ENCODE measurements at regions not wholly inside any gene's neighbourhood (a gene's known extent, or its start where the extent isn't known, plus 50 kb on each side); places are given as distances from the start of the nearest gene placed in this dataset.

DNA sequence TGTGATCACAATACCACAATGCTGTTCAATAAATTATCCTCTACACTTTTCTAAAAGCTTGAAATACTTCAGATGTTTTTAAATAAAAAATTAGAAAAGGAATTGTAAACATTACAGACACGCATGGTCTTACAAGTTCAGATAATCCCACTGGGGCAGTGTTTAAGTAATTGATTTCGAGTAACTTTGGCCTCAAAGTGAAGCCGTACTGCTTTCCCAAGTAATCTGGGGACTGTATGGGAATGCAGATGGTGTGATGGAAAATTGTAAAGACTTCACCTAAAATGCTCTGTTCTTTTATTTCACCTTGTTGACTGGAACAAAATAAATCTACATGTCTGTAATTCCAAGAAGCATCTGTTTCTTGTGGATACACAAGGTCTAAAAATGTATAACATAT is 401.7 kb upstream of the LYPLAL1 start:
- H3F3A ChIP-seq (ENCODE audit: insufficient read depth) = no peaks in the 10 kb centered on the region
- H3K36me3 ChIP-seq (ENCODE audit: low read length) = no peaks in the 10 kb centered on the region
- TF ChIP-seq EZH2phosphoT487 (conservative IDR thresholded peaks at IDR 0.05; ENCODE audit: low read length) = no peak
- TF ChIP-seq, protein P1, sequence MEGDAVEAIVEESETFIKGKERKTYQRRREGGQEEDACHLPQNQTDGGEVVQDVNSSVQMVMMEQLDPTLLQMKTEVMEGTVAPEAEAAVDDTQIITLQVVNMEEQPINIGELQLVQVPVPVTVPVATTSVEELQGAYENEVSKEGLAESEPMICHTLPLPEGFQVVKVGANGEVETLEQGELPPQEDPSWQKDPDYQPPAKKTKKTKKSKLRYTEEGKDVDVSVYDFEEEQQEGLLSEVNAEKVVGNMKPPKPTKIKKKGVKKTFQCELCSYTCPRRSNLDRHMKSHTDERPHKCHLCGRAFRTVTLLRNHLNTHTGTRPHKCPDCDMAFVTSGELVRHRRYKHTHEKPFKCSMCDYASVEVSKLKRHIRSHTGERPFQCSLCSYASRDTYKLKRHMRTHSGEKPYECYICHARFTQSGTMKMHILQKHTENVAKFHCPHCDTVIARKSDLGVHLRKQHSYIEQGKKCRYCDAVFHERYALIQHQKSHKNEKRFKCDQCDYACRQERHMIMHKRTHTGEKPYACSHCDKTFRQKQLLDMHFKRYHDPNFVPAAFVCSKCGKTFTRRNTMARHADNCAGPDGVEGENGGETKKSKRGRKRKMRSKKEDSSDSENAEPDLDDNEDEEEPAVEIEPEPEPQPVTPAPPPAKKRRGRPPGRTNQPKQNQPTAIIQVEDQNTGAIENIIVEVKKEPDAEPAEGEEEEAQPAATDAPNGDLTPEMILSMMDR (IDR thresholded peaks at IDR 0.05; ENCODE audit: insufficient read depth, low read length, poor library complexity, severe bottlenecking) = no peak
- no peak overlapping the region for H3K27ac ChIP-seq (ENCODE audit: low read depth, low read length)
- H3K4me2 ChIP-seq (ENCODE audit: low read depth, low read length, poor library complexity, severe bottlenecking) = no peak overlapping the region
- H3K4me3 ChIP-seq (ENCODE audit: insufficient read depth, low read length, poor library complexity, severe bottlenecking) = no peak overlapping the region
- H2AFZ ChIP-seq (ENCODE audit: low read depth, low read length, severe bottlenecking) = no peak overlapping the region
- no peaks in the 10 kb centered on the region for H3K79me2 ChIP-seq (ENCODE audit: insufficient read depth, low read length)
- no peaks in the 10 kb centered on the region for H3K9me3 ChIP-seq (ENCODE audit: insufficient read depth, low read length)
- no peaks in the 10 kb centered on the region for H4K20me1 ChIP-seq (ENCODE audit: low read depth, low read length)
- no peaks in the 10 kb centered on the region for H3K27me3 ChIP-seq (ENCODE audit: low read length)
- H3K9me2 ChIP-seq (replicated peaks; ENCODE audit: insufficient read depth, low read length) = no peaks in the 10 kb centered on the region
- H3K9ac ChIP-seq (ENCODE audit: low read length) = no peak overlapping the region

DNA sequence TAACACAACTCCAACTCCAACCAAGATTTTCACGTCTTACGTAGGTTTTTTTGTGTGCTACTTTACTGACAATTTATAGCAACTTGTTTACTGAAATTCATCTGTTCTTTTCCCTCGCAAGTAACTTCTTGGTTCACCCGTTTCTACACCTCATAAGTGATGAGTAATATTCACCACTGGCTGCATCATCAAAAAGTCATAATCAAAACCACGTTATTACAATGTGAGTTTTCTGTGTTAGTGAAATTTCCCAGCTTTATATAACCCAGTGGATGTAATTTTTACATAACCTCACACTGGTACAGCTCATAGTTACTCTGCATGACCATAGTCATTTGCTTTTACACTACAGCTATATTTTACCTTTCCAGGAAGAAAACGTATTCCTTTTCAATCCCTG is 401.1 kb upstream of the LYPLAL1 start:
- Histone ChIP-seq H4K20me1 (ENCODE audit: low read depth, low read length) (no peaks in the 10 kb centered on the region), H3K27ac (ENCODE audit: low read depth, low read length) (no peak overlapping the region), H3K27me3 (ENCODE audit: low read length) (no peaks in the 10 kb centered on the region), H3K4me3 (ENCODE audit: insufficient read depth, low read length, poor library complexity, severe bottlenecking) (no peak overlapping the region), H3K9ac (ENCODE audit: low read length) (no peak overlapping the region), H3K9me3 (ENCODE audit: insufficient read depth, low read length) (no peaks in the 10 kb centered on the region), H3K36me3 (ENCODE audit: low read length) (no peaks in the 10 kb centered on the region), H3F3A (ENCODE audit: insufficient read depth) (no peaks in the 10 kb centered on the region), H3K9me2 (replicated peaks; ENCODE audit: insufficient read depth, low read length) (no peaks in the 10 kb centered on the region), H2AFZ (ENCODE audit: low read depth, low read length, severe bottlenecking) (no peak overlapping the region), H3K4me2 (ENCODE audit: low read depth, low read length, poor library complexity, severe bottlenecking) (no peak overlapping the region), H3K79me2 (ENCODE audit: insufficient read depth, low read length) (no peaks in the 10 kb centered on the region)
- TF ChIP-seq, protein P1 (IDR thresholded peaks at IDR 0.05; ENCODE audit: insufficient read depth, low read length, poor library complexity, severe bottlenecking) = no peak
- TF ChIP-seq EZH2phosphoT487 (conservative IDR thresholded peaks at IDR 0.05; ENCODE audit: low read length) = no peak

DNA sequence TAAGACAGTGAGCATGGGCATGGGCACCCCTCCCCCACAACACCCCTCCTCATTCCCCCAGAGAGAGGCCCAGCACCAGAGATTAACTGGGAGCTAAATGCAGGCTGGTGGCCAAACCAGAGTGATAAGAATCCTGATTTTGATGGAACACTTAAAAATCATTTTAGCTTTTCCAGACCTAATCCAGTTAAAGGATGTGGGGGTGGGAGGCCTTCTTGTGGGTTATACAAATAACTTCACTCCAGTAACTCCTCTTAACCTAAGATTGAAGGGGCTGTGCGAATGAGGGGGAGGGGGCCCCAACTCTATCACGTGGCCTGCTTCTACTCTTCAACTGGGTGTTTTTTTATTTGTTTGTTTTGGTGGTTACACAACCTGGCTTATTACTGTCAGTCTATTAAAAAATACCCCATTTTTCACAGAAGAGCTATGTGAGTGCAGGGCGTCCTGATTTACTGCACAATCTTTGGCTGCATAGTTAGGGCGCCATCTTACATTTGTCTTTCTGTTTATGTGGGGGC is 398.1 kb upstream of the LYPLAL1 start:
- Histone ChIP-seq H3F3A (ENCODE audit: insufficient read depth) (no peaks in the 10 kb centered on the region), H3K36me3 (ENCODE audit: low read length) (no peaks in the 10 kb centered on the region), H3K4me2 (ENCODE audit: low read depth, low read length, poor library complexity, severe bottlenecking) (no peak overlapping the region), H3K79me2 (ENCODE audit: insufficient read depth, low read length) (no peaks in the 10 kb centered on the region), H3K9me3 (ENCODE audit: insufficient read depth, low read length) (no peaks in the 10 kb centered on the region), H3K9me2 (replicated peaks; ENCODE audit: insufficient read depth, low read length) (no peaks in the 10 kb centered on the region), H3K27me3 (ENCODE audit: low read length) (no peaks in the 10 kb centered on the region), H4K20me1 (ENCODE audit: low read depth, low read length) (no peaks in the 10 kb centered on the region), H2AFZ (ENCODE audit: low read depth, low read length, severe bottlenecking) (no peak overlapping the region), H3K4me3 (ENCODE audit: insufficient read depth, low read length, poor library complexity, severe bottlenecking) (no peak overlapping the region), H3K27ac (ENCODE audit: low read depth, low read length) (no peak overlapping the region), H3K9ac (ENCODE audit: low read length) (no peak overlapping the region)
- no peak for TF ChIP-seq EZH2phosphoT487 (conservative IDR thresholded peaks at IDR 0.05; ENCODE audit: low read length)
- TF ChIP-seq, protein P1 (IDR thresholded peaks at IDR 0.05; ENCODE audit: insufficient read depth, low read length, poor library complexity, severe bottlenecking) = no peak
